Lung microvascular endothelial cell (primary cell): ENCODE measurements at regions not wholly inside any gene's neighbourhood (a gene's known extent, or its start where the extent isn't known, plus 50 kb on each side); places are given as distances from the start of the nearest gene placed in this dataset.

Experiments
- DNase-seq, 2 donors: peaks; one replicate each; pipeline versions ENCODE4 v3.0.0 to v3.0.0-alpha.2; 2010; ENCODE audit warnings: low read depth in 2 of 2

GRCh38 chr5:167864801-167865200 is 426.6 kb upstream of the WWC1 start:
- no peak for DNase-seq

DNA sequence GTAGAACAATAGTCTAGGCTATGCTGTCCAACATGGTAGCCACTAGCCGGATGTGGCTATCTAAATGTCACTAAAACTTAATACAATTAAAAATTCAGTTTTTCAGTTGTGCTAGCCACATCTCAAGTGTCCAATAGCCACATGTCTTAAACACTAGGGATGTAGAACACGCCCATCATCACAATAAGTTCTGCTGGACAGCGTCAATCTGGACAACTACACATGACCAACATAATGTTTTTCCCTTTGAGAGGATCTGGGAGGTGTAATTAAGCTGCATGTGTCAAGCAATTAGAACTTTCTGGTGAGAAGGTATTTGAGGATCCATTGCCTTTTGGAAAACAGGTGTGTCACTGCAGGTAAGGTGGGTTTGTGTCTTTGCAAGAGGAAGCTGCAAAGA is 424.6 kb upstream of the WWC1 start:
- no peak for DNase-seq

DNA sequence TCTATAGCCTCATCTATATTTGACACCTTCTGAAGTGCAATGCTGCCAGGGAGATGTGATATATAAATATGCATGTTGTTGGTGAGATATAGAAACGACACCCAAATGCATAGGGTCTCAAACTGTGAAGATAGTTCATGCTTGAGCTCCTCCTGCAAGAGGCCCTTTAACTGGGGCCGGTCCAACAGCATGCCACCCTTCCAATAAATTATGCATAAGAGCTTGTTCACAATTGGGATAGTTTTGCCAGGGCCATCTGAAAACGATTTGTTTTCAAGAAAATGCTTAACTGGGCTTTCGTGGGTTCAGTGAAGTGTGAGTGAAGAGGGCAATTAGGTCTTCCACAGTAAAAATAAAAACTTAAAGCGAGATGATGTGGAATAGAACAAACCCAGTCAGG is 424.2 kb upstream of the WWC1 start:
- DNase-seq, result no peak

GRCh38 chr5:167869125-167869524 is 422.3 kb upstream of the WWC1 start:
- DNase-seq, result no peak

GRCh38 chr5:167870055-167870454 is 421.4 kb upstream of the WWC1 start:
- DNase-seq, result no peak

DNA sequence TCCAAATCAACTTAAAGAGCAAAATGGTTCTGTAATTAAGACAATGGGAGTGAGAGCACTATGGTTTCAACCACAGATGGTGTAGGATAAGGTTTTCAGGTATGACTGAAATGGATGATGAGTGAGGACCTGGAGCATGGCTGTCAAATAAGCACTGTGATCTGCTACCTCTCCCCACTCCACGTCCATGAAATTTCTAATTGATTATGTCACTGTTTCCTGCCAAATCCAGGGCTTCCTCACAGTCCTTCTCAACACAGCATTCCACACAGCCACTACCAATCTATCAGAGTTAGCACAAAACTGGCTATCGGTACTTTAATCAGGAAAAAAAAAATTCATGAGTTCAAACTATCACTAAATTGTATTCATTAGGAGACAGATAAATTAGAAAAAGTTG is 420.4 kb upstream of the WWC1 start:
- DNase-seq, result no peak

GRCh38 chr5:167872791-167873190 is 418.7 kb upstream of the WWC1 start:
- no peak for DNase-seq

GRCh38 chr5:167877114-167877722 is 414.2 kb upstream of the WWC1 start:
- DNase-seq, result no peak

DNA sequence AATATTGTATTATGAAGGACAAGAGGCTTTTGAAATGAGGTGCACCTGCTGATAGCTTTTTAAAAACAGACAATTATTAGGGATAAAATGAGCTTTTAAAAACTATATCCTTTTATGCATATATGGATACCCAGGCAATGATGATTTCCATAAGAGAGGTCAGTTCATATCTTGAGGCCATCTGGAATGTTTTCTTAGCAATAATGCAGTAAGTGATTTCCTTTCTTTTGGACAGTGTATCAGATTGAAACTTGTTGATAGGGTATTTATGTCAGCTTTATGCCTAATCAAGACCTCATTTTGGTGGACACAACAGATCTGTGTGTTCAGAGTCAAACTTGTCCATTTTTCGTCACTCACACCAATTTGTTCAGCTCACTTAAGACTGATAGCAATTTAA is 413.5 kb upstream of the WWC1 start:
- no peak for DNase-seq

DNA sequence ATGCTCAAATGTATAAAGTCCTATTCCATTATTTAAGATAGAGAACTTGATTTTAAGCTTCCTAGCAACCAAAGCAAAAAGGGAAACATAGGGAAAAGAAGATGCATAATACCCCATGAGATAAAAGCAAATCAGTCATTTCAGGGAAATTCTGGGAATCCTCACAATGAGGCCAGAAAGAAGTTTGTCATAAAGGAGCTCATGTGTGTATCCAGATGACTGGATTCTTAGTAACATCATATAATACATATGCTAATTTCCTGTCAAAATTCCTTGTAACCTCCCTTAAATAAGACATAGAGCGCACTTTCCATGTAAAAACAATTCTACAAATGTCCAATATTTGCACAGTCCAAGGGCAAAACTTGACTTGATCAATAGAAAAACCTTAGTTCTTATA is 411.0 kb upstream of the WWC1 start:
- no peak for DNase-seq

DNA sequence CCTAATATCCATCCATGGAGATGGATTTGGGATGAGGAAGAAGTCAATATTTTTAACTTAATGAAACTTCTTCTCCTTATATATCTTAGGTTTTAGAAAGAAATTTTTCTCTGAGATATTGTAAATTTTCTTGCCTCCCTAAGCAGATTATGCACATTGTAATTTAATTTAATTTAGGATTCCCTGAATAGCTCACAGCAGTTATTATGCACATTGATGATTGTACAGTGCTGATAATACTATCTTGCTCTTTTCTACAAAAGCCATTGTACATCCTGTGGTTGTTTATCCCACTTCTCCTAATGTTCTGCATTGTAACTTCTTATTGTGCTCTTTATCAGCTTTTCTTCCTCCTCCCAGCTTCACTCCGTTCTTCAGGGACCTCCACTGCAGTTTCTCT is 410.4 kb upstream of the WWC1 start:
- DNase-seq, result no peak

DNA sequence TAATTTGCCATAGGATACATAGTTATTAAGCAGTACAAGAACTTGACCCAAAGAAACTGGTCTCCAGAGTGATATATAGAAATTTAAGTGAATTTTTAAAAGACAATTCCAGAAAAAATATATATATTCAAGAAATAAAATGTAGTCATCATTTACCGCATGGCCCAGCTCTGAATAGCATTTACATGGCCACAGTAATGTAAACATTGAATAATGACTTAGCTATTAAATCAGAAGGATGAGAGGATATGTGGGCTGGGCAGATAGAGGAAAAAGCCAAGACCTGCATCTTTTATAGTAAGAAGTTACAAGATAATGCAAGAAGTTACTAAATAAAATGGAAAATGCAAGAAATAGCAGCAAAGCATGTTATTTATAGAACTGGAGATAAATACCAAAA is 405.2 kb upstream of the WWC1 start:
- DNase-seq, result no peak

- DNase-seq, result no peak
Measured at GRCh38 chr5:167888393-167888792, 403.1 kb upstream of the WWC1 start.

GRCh38 chr5:167889276-167889675 is 402.2 kb upstream of the WWC1 start:
- no peak for DNase-seq

DNA sequence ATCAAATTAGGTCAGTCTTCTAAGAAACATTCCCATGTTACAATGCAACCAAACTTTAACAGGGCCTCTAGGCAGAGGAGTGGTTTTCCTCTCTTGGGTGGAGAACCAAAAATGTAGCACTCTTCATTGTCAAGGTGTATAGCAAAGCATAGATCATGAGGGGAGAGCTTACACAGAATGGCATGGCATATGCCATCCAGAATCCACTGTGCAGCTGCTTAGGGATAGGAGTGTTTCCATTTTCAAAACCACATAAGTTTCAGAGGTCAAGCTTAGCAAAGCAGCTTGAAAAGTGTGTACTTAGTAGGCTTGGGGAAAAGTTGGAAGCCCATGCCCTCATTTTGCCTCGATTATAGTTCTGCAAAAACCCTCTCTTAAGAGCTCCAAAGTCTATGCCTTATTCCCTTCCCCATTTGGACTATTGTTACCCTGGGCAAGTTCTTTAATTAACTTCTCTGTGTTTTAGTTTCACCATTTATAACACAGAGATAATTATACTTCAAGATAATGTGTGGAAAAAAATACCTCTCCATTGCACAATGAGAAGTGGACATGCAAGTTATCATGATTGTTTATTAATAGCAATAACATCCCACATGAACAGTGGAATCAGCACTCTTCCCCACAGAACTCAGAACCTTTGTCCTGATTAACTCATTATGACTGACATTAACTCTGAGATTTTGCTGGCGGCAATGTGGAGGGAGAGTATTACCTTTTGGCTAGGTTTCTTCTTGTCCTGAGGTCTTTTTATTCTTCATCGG is 398.9 kb upstream of the WWC1 start:
- DNase-seq, result no peak

DNA sequence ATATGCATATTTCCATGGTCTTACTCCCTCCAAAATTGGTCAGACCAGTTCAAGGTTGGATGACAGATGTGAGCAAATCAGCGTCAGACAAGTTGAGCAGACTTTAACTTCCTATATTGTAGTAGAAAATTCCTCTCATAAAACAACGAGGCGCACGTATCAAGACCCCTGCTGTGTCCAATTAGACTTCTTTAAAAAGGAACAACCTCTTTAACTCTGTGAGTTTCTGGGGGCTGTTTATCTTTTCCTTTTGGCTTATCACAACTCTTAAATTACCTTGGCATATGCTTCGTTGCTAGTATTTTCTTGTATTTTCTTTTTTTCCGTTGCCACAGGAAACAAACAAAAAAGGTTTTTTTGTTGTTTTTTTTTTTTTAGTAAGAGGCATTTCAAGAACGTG is 398.2 kb upstream of the WWC1 start:
- DNase-seq, result no peak

- no peak for DNase-seq
Measured at GRCh38 chr5:167894631-167895472, 396.6 kb upstream of the WWC1 start.

GRCh38 chr5:167895899-167896659 is 395.4 kb upstream of the WWC1 start:
- DNase-seq, result no peak

DNA sequence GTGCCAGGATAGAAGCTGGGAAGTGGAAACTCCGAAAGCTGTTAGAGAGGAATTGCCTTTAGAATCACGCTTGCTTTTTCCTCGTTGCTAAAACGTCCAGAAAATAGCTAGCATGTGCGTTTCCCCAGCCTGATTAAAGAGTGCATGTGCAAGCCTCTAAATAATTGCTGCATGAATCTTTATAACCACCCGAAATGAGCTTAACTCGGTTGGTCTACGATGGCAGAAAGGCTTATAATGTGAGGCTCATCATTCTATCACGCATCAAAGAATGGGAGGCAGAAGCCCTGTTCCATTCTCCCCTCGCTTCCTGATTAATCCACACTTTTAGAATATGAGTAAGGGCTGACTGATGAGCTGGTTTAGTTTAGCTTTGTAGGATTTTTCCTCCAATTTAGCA is 394.6 kb upstream of the WWC1 start:
- DNase-seq, result no peak

DNA sequence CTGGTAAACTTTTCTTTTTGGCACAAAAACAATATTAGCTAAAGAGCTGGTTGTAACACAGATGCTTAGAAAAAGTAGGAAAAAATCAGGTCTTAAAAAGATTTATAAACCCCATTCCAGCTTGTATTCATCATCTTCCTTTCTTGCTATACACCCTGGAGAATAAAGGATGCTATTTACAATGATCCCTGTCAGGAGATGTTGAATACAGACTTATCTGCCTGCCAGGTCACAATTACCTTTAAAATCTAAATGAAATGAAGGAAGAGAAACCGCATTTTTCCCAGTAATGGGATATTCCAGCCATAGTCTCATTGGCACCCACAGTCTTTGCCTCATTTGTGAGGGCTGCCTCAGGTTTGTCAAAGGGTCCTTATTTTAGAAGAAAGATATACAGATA is 394.1 kb upstream of the WWC1 start:
- no peak for DNase-seq

DNA sequence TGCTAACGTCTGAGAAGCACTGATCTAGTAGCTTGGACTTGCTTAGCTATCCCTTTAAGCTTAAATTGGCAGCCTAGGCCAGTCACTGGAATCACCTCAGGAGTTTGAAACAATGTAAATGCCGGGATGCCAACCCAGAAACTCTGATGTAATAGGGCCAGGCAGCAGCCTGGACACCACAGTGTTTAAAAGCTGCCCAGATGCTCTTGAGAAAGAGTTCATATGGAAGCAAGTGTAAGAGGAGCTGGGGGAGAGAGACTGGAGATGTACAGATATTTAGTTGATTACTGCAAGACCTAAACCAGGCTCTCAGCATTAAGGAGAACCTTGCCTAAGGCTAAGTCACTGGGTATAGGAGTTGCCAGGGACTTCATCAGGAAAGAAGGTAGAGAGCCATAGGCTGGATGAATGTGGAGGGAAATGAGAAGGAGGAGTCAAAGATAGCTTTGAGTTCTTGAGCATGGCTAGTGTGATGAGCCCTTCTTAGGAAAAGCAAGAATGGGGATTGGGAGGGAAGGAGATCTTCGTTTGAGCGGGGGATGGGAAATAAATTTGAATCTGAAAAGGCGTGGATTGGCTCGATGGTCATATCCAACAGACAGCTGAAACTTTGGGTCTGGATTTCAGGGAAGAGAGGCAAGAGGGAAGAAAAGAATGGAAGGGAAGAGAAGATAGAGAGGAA is 392.9 kb upstream of the WWC1 start:
- no peak for DNase-seq
